HG02884 (cell line): ENCODE measurements at regions not wholly inside any gene's neighbourhood (a gene's known extent, or its start where the extent isn't known, plus 50 kb on each side); places are given as distances from the start of the nearest gene placed in this dataset.

Experiments used
- ATAC-seq: cut with Tn5 transposase; IDR thresholded peaks from one replicate; pipeline ENCODE4 v1.9.1; 2021; ENCODE audit warnings: mild to moderate bottlenecking, moderate library complexity; ENCODE audit not compliant: unreplicated experiment

DNA sequence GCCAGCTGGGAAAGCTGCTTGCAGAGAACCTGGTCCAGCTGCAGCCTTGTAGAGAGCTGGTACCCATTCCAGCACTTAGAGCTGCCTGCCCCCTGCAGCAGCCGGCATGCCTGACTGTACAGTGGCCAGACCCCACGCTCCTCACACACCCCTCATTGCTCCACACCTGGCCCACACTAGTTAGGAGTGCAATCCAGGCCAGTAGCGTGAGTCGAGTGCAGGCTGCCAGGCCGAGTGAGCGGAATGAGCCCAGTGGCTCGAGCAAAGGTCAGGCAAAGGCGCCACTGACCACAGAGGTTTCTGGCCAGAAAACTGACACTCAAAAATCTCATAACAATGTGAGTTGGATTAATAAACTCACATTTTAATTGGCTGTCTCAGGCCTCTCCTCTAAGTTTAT is 921.7 kb upstream of the KCND2 start:
- ATAC-seq, result no peak

DNA sequence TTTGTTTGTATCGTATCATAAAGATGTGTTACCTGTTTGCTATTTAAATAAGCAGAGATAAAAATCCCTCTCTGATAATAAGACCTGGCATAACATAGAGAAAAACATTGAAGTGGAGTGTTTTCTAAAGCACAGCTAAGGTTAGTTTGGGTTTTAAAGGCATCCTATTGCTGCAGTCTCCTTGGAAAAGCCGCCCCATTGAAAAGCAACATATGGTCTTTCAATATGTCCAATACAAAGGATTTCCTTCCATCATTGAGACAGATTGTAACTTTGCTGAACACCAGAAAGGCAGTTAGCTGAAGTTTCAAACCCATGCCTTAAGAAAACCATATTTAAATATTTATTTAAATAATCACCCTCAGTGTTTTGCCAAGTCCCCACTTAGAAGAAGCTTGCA is 898.5 kb upstream of the KCND2 start:
- no peak for ATAC-seq

DNA sequence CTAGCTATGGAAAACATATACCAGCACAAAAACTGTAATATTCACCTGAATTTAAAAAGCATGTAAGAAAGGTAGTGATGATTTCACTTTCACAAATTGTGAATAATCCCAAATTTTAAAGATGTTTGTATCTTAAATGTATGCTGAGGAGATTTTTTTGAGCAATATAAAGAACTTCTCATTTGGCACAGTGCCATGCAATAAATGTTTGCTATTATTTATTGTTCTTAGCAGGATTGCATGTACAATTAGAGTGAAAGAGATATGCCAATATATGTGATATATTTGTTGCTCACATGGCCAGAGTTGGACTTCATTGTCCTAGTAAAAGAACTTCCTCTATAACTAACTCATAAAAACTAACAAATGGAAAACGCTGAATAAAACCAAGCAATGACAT is 895.1 kb upstream of the KCND2 start:
- no peak for ATAC-seq

DNA sequence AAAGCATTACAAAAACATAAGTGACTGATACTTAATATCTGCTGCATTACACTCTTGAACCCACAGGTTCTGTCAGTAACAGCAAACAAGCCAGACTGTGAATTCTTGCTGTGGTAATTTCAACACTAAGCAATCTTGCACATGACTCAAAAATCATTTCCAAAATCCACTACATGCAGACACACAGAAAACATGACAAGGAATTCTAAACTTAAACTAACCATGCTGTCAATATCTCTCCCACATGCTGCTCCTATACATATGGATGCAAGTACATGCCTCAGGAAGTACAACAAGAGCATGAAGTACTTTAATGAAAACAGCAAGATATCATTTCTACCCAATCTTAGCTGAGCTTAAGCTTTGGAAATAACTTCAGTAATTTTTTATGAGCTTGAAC is 890.2 kb upstream of the KCND2 start:
- no peak for ATAC-seq

GRCh38 chr7:119395024-119395423 is 878.0 kb upstream of the KCND2 start:
- no peak for ATAC-seq

- ATAC-seq, result peak; percentile 79
These were observed 875.8 kb upstream of the KCND2 start for GRCh38 chr7:119397156-119397555.

DNA sequence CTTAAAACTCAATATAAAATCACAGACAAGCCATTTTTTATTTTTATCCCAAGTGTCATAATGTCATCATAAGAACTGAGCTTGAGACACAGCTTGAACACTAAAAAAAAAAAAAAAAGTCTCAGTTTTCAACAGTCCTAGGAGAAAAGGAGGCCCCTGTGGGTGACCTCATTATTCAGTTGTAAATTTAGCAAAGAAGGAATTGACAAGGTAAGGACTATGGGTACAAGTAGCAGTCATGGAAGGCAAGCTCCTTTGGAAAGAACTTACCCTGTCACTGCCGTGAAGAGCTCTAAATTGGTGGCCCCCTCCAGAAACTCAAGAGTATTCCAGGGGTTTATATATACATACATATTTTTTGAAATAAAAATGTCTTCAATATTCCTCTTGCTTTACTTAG is 864.4 kb upstream of the KCND2 start:
- ATAC-seq, result no peak

- ATAC-seq, result no peak
These were observed 859.6 kb upstream of the KCND2 start for GRCh38 chr7:119413314-119413805.

DNA sequence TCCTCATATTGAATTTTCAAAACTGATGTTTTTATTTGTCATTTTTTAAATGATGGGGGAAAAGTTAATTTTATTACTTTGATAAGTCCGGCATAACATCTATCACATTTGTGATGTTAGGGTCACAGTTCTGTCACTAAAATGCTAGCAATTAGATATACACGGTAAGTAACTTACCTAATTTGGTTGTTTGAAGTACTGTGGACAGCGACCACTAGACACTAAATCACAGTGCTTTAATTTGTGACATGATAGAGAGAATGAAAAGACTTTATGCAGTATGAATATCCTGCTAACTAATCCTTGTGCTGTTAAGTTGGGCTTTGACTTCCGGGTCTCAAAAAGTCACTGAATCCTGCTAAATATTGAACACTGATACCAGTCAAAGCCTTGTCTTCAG is 857.3 kb upstream of the KCND2 start:
- no peak for ATAC-seq

DNA sequence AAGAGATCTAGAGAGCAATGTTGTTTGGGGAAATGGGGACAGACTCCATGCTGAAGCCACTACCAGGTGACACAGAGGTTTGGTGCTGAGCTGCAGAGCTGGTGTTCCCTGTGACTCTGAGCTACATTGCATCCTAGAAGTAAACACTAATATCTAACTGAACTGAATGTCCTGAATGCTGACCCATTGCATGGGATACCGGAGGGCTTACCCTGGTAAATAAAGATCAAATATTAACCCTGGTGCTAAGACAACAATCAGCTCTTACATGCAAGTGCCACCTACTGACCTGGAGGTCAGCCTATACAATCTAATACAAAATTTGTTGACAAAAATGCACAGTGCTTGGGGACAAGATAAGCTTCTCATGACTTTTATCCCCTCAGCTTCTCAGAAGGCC is 851.3 kb upstream of the KCND2 start:
- ATAC-seq, result no peak

- no peak for ATAC-seq
These were observed 836.1 kb upstream of the KCND2 start for GRCh38 chr7:119436882-119437281.

GRCh38 chr7:119438315-119438714 is 834.7 kb upstream of the KCND2 start:
- no peak for ATAC-seq

- ATAC-seq, result no peak
These were observed 833.8 kb upstream of the KCND2 start for GRCh38 chr7:119439192-119439591.

GRCh38 chr7:119452401-119452800 is 820.6 kb upstream of the KCND2 start:
- no peak for ATAC-seq

DNA sequence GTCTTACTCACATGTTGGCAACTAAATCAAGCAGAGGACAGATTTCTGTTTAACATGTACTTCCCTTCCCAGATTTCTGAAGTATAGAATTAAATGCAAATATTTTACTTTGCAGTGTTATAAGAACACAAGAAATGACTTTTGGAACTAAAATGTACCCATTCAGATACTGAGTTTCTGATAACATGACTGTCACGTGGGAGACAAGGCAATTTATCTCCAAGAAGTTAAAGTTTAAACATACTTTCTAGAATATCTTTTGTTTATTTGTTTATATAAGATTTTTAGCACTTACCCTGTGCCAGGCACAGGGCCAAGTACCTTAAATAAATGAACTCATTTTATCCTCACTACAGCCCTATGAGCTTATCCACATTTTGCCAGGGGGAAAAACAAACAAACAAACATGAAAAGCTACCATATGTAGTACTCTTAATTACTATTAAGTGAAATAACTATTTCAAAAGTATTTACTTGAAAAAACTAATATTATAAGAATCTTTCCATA is 807.1 kb upstream of the KCND2 start:
- no peak for ATAC-seq

- ATAC-seq, result no peak
These were observed 800.5 kb upstream of the KCND2 start for GRCh38 chr7:119472408-119473038.

DNA sequence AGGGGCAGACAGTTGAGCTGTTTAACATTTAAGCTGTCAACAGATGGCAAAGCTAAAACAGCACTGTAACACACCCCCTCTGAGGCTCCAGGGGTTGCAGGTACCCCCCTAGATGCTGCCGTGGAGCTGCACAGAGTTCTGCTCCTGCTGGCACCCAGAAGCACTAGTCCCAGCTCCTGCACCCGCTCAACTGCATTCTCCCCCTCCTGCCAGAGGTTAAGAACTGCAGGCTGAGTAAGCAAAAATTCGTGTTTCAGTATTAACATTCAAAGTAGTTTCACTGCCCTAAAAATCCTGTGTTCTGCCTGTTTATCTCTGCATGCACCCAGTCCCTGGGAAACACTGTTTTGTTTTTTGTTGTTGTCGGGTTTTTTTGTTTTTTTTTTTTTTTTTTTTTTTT is 790.8 kb upstream of the KCND2 start:
- peak; percentile 98 for ATAC-seq

DNA sequence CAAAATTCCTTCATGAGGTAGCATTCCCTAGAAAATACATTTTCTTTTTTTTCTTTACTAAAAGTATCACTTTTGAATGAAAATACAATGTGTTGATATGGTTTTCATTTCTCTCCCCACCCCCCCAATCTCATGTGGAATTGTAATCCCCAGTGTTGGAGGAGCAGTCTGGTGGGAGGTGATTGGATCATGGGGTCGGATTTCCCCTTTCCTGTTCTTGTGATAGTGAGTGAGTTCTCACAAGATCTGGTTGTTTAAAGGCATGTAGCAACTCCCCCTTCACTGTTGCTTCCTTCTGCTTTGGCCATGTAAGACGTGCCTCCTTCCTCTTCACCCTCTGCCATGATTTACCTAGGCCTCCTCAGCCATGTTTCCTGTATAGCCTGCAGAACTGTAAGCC is 790.3 kb upstream of the KCND2 start:
- no peak for ATAC-seq

DNA sequence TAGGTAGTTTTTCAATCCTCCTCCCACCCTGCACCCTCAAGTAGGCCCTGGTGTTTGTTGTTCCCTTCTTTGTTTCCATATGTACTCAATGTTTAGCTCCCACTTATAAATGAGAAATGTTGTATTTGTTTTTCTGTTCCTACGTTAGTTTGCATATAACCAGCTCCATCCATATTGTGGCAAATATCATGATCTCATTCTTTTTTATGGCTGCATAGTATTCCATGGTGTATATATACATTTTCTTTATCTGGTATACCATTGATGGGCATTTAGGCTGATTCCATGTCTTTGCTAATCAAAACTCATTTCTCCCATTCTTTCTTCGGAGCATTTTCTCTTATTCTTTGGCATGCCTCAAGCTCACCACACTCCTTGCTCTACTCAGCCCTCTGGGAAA is 789.6 kb upstream of the KCND2 start:
- no peak for ATAC-seq

- no peak for ATAC-seq
These were observed 758.6 kb upstream of the KCND2 start for GRCh38 chr7:119514326-119514725.

GRCh38 chr7:119515214-119515613 is 757.8 kb upstream of the KCND2 start:
- ATAC-seq, result no peak

GRCh38 chr7:119515962-119516361 is 757.0 kb upstream of the KCND2 start:
- ATAC-seq, result no peak

GRCh38 chr7:119522263-119522662 is 750.7 kb upstream of the KCND2 start:
- ATAC-seq, result no peak
